VCaP (cell line): ENCODE measurements at regions not wholly inside any gene's neighbourhood (a gene's known extent, or its start where the extent isn't known, plus 50 kb on each side); places are given as distances from the start of the nearest gene placed in this dataset.

Experiments
- H3K27ac ChIP-seq: fragments of 450-650 bp; 2 replicates; pipeline ENCODE4 v1.5.1; 2017
- CTCF ChIP-seq: fragments of 450-650 bp; conservative IDR thresholded peaks from 2 replicates; pipeline ENCODE4 v1.5.1; 2017; ENCODE audit warnings: mild to moderate bottlenecking, moderate library complexity

GRCh38 chr19:28874742-28875141 is 338.2 kb downstream of the UQCRFS1 start:
- no peak overlapping the region for H3K27ac ChIP-seq
- no peak for TF ChIP-seq CTCF

GRCh38 chr19:28873301-28873700 is 339.6 kb downstream of the UQCRFS1 start:
- TF ChIP-seq CTCF = no peak
- H3K27ac ChIP-seq = no peak overlapping the region

GRCh38 chr19:28871099-28871725 is 341.7 kb downstream of the UQCRFS1 start:
- 0 out of 2 replicates have a peak, but pooled peaks have one; percentile 8 for TF ChIP-seq CTCF
- no peak overlapping the region for H3K27ac ChIP-seq

- TF ChIP-seq CTCF = no peak
- H3K27ac ChIP-seq = no peak overlapping the region
These were observed 343.5 kb downstream of the UQCRFS1 start for GRCh38 chr19:28869459-28869858.

GRCh38 chr19:28868836-28869235 is 344.1 kb downstream of the UQCRFS1 start:
- TF ChIP-seq CTCF = no peak
- H3K27ac ChIP-seq = no peak overlapping the region

- TF ChIP-seq CTCF = no peak
- H3K27ac ChIP-seq = no peak overlapping the region
These were observed 345.0 kb downstream of the UQCRFS1 start for GRCh38 chr19:28867978-28868377.

GRCh38 chr19:28864577-28865042 is 348.3 kb downstream of the UQCRFS1 start:
- H3K27ac ChIP-seq = peak overlapping the region; percentile 47
- TF ChIP-seq CTCF = no peak
